ENCODE measurements at regions not wholly inside any gene's neighbourhood (a gene's known extent, or its start where the extent isn't known, plus 50 kb on each side); places are given as distances from the start of the nearest gene placed in this dataset.

DNA sequence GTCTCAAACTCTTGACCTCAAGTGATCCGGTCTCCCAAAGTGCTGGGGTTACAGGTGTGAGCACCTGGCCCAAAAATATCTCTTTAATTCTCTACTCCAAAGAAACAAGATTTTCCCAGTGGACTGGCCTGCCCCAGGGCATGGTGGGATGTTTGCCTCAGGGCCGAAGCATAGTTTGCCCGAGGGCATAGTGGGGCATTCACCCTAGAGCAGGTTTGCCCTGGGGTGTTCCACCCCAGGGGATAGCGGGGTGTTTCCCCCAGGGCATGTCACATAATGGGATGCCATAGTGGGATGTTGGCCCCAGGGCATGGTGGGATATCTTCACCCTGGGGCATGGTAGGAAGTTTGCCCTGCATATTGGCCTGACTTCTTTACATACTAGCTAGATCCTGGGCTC lies 97.2 kb downstream of the VEGFA start:
- no peak for ATAC-seq
- TF ChIP-seq, protein P1, sequence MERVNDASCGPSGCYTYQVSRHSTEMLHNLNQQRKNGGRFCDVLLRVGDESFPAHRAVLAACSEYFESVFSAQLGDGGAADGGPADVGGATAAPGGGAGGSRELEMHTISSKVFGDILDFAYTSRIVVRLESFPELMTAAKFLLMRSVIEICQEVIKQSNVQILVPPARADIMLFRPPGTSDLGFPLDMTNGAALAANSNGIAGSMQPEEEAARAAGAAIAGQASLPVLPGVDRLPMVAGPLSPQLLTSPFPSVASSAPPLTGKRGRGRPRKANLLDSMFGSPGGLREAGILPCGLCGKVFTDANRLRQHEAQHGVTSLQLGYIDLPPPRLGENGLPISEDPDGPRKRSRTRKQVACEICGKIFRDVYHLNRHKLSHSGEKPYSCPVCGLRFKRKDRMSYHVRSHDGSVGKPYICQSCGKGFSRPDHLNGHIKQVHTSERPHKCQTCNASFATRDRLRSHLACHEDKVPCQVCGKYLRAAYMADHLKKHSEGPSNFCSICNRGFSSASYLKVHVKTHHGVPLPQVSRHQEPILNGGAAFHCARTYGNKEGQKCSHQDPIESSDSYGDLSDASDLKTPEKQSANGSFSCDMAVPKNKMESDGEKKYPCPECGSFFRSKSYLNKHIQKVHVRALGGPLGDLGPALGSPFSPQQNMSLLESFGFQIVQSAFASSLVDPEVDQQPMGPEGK (CRISPR knock-in tag; IDR thresholded peaks at IDR 0.05; ENCODE audit: borderline replicate concordance): no peak
- no peak for TF ChIP-seq ZNF8 (CRISPR knock-in tag; IDR thresholded peaks at IDR 0.05)
- no peak for TF ChIP-seq ZFP3 (CRISPR knock-in tag; IDR thresholded peaks at IDR 0.05)
- TF ChIP-seq, protein P2, sequence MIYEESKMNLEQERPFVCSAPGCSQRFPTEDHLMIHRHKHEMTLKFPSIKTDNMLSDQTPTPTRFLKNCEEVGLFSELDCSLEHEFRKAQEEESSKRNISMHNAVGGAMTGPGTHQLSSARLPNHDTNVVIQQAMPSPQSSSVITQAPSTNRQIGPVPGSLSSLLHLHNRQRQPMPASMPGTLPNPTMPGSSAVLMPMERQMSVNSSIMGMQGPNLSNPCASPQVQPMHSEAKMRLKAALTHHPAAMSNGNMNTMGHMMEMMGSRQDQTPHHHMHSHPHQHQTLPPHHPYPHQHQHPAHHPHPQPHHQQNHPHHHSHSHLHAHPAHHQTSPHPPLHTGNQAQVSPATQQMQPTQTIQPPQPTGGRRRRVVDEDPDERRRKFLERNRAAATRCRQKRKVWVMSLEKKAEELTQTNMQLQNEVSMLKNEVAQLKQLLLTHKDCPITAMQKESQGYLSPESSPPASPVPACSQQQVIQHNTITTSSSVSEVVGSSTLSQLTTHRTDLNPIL (CRISPR knock-in tag; IDR thresholded peaks at IDR 0.05; ENCODE audit: low read depth): no peak
- no peak for TF ChIP-seq OSR1 (CRISPR knock-in tag; IDR thresholded peaks at IDR 0.05)
- TF ChIP-seq GLIS3 (CRISPR knock-in tag; IDR thresholded peaks at IDR 0.05): no peak
- no peak for TF ChIP-seq PPARA (CRISPR knock-in tag; IDR thresholded peaks at IDR 0.05; ENCODE audit: borderline replicate concordance)
- TF ChIP-seq ESRRG (CRISPR knock-in tag; IDR thresholded peaks at IDR 0.05): no peak
- no peak for TF ChIP-seq ZNF70 (CRISPR knock-in tag; IDR thresholded peaks at IDR 0.05)
- TF ChIP-seq TCF4 (CRISPR knock-in tag; IDR thresholded peaks at IDR 0.05; ENCODE audit: borderline replicate concordance): no peak
- TF ChIP-seq, protein P3, sequence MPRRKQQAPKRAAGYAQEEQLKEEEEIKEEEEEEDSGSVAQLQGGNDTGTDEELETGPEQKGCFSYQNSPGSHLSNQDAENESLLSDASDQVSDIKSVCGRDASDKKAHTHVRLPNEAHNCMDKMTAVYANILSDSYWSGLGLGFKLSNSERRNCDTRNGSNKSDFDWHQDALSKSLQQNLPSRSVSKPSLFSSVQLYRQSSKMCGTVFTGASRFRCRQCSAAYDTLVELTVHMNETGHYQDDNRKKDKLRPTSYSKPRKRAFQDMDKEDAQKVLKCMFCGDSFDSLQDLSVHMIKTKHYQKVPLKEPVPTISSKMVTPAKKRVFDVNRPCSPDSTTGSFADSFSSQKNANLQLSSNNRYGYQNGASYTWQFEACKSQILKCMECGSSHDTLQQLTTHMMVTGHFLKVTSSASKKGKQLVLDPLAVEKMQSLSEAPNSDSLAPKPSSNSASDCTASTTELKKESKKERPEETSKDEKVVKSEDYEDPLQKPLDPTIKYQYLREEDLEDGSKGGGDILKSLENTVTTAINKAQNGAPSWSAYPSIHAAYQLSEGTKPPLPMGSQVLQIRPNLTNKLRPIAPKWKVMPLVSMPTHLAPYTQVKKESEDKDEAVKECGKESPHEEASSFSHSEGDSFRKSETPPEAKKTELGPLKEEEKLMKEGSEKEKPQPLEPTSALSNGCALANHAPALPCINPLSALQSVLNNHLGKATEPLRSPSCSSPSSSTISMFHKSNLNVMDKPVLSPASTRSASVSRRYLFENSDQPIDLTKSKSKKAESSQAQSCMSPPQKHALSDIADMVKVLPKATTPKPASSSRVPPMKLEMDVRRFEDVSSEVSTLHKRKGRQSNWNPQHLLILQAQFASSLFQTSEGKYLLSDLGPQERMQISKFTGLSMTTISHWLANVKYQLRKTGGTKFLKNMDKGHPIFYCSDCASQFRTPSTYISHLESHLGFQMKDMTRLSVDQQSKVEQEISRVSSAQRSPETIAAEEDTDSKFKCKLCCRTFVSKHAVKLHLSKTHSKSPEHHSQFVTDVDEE (CRISPR knock-in tag; IDR thresholded peaks at IDR 0.05): no peak
- TF ChIP-seq RARB (CRISPR knock-in tag; IDR thresholded peaks at IDR 0.05): no peak
- no peak for TF ChIP-seq TOX (CRISPR knock-in tag; IDR thresholded peaks at IDR 0.05; ENCODE audit: borderline replicate concordance)
- no peak for TF ChIP-seq ISL1 (CRISPR knock-in tag; IDR thresholded peaks at IDR 0.05)
- TF ChIP-seq, protein P4, sequence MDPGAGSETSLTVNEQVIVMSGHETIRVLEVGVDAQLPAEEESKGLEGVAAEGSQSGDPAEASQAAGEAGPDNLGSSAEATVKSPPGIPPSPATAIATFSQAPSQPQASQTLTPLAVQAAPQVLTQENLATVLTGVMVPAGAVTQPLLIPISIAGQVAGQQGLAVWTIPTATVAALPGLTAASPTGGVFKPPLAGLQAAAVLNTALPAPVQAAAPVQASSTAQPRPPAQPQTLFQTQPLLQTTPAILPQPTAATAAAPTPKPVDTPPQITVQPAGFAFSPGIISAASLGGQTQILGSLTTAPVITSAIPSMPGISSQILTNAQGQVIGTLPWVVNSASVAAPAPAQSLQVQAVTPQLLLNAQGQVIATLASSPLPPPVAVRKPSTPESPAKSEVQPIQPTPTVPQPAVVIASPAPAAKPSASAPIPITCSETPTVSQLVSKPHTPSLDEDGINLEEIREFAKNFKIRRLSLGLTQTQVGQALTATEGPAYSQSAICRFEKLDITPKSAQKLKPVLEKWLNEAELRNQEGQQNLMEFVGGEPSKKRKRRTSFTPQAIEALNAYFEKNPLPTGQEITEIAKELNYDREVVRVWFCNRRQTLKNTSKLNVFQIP (CRISPR knock-in tag; IDR thresholded peaks at IDR 0.05; ENCODE audit: borderline replicate concordance, low read depth): no peak
- no peak for TF ChIP-seq SNAI2 (CRISPR knock-in tag; IDR thresholded peaks at IDR 0.05)
- TF ChIP-seq, protein P5, sequence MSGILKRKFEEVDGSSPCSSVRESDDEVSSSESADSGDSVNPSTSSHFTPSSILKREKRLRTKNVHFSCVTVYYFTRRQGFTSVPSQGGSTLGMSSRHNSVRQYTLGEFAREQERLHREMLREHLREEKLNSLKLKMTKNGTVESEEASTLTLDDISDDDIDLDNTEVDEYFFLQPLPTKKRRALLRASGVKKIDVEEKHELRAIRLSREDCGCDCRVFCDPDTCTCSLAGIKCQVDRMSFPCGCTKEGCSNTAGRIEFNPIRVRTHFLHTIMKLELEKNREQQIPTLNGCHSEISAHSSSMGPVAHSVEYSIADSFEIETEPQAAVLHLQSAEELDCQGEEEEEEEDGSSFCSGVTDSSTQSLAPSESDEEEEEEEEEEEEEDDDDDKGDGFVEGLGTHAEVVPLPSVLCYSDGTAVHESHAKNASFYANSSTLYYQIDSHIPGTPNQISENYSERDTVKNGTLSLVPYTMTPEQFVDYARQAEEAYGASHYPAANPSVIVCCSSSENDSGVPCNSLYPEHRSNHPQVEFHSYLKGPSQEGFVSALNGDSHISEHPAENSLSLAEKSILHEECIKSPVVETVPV (CRISPR knock-in tag; IDR thresholded peaks at IDR 0.05): no peak

DNA sequence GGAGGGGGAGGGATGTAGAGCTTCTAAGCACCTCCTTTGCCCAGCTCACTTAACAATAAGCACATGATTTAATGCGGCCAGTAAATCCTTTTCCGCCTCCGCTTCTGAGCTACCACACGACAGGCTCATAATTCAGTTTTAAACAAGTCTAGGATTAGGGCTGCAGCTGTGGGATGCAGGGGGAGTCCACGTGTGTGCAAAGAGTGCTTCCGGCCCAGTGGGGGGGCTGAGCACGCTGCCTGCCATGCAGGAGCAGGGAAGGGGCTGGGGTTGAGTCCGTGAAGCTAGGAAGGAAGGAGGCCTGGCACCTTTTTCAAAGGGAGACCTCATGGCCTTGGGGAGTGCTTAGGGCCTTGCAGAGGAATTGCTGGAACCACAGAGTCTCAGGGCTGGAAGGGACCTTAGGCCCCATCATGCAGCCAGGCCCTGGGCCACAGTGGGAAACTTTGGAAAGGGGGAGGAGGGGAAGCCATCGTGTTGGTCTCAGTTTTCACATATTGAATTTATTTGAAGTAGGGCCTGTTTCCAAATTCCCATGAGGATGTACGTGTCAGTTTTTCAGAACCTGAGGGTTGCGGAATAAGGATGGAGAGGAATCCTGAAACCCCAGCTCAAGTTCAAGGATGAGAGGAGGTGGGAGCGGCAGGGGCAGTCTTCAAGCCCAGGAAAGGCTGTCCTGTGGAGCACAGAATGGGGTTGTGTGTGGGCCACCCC lies 96.1 kb downstream of the VEGFA start:
- ATAC-seq: no peak
- TF ChIP-seq, protein P2 (CRISPR knock-in tag; IDR thresholded peaks at IDR 0.05; ENCODE audit: low read depth): no peak
- TF ChIP-seq TCF4 (CRISPR knock-in tag; IDR thresholded peaks at IDR 0.05; ENCODE audit: borderline replicate concordance) (no peak), OSR1 (CRISPR knock-in tag; IDR thresholded peaks at IDR 0.05) (no peak), ZFP30 (CRISPR knock-in tag; IDR thresholded peaks at IDR 0.05) (no peak), GLIS3 (CRISPR knock-in tag; IDR thresholded peaks at IDR 0.05) (no peak), ZNF70 (CRISPR knock-in tag; IDR thresholded peaks at IDR 0.05) (no peak), ZFP3 (CRISPR knock-in tag; IDR thresholded peaks at IDR 0.05) (no peak), ZNF8 (CRISPR knock-in tag; IDR thresholded peaks at IDR 0.05) (no peak), TOX (CRISPR knock-in tag; IDR thresholded peaks at IDR 0.05; ENCODE audit: borderline replicate concordance) (no peak), ESRRG (CRISPR knock-in tag; IDR thresholded peaks at IDR 0.05) (no peak), ARNTL (CRISPR knock-in tag; IDR thresholded peaks at IDR 0.05; ENCODE audit: borderline replicate concordance, low read depth) (no peak), ZNF565 (CRISPR knock-in tag; conservative IDR thresholded peaks at IDR 0.05; ENCODE audit: low read depth) (no peak), RARB (CRISPR knock-in tag; IDR thresholded peaks at IDR 0.05) (no peak)
- TF ChIP-seq, protein P3 (CRISPR knock-in tag; IDR thresholded peaks at IDR 0.05): no peak
- TF ChIP-seq, protein P4 (CRISPR knock-in tag; IDR thresholded peaks at IDR 0.05; ENCODE audit: borderline replicate concordance, low read depth): no peak
- TF ChIP-seq, protein P5 (CRISPR knock-in tag; IDR thresholded peaks at IDR 0.05): no peak
